Caco-2 (cell line): ENCODE measurements at regions not wholly inside any gene's neighbourhood (a gene's known extent, or its start where the extent isn't known, plus 50 kb on each side); places are given as distances from the start of the nearest gene placed in this dataset.

Source experiments
- BruUV-seq: library from RNA; stranded (reverse); fragments of 400-500 nt; replicated peaks from 2 replicates; lab custom pipeline; 2021; lab: Mats Ljungman, UMichigan
- CTCF ChIA-PET: fragments of 300-600 bp; sonication (Branson Sonifier 250); formaldehyde crosslinking; loops from one replicate; lab custom pipeline; 2022; ENCODE audit warnings: antibody characterized with exemption; lab: Charles Lee
- POLR2A ChIA-PET: fragments of 300-600 bp; sonication (Branson Sonifier 250); formaldehyde crosslinking; loops from one replicate; lab custom pipeline; 2022; ENCODE audit warnings: antibody characterized with exemption; lab: Charles Lee
- DNase-seq, 2 experiments: peaks; one replicate each; pipeline versions ENCODE4 v3.0.0 to v3.0.0-alpha.2; 2020 to 2022
- H3K27me3 ChIP-seq: replicated peaks from 2 replicates; pipeline ENCODE4 v1.6.0; 2011; ENCODE audit warnings: low read length; ENCODE audit not compliant: control insufficient read depth, insufficient read depth
- H3K36me3 ChIP-seq: 2 replicates; pipeline ENCODE4 v1.5.1; 2011; ENCODE audit warnings: low read length; ENCODE audit not compliant: control insufficient read depth, insufficient read depth
- H3K4me1 ChIP-seq: fragments of 250-450 bp; sonication (Bioruptor Pico); 2 replicates; pipeline ENCODE4 v1.5.1; 2020; ENCODE audit warnings: mild to moderate bottlenecking
- H3K4me3 ChIP-seq: 2 replicates; pipeline ENCODE4 v1.5.1; 2011; ENCODE audit warnings: low read depth, mild to moderate bottlenecking, control low read depth, low read length
- H3K9me3 ChIP-seq: fragments of 250-450 bp; sonication (Bioruptor Pico); 2 replicates; pipeline ENCODE4 v1.5.1; 2020; ENCODE audit warnings: mild to moderate bottlenecking, moderate library complexity
- H3K27ac Mint-ChIP-seq: one replicate; pipeline ENCODE4 v1.8.0; 2022; ENCODE audit warnings: mixed read lengths; ENCODE audit not compliant: unreplicated experiment
- H3K27me3 Mint-ChIP-seq: one replicate; pipeline ENCODE4 v1.8.0; 2022; ENCODE audit warnings: mixed read lengths; ENCODE audit not compliant: insufficient read depth, unreplicated experiment
- H3K36me3 Mint-ChIP-seq: one replicate; pipeline ENCODE4 v1.8.0; 2022; ENCODE audit warnings: mild to moderate bottlenecking, mixed read lengths; ENCODE audit not compliant: insufficient read depth, unreplicated experiment
- H3K4me1 Mint-ChIP-seq: one replicate; pipeline ENCODE4 v1.8.0; 2022; ENCODE audit warnings: low read depth, mixed read lengths; ENCODE audit not compliant: unreplicated experiment
- H3K4me3 Mint-ChIP-seq: one replicate; pipeline ENCODE4 v1.8.0; 2022; ENCODE audit warnings: mild to moderate bottlenecking, moderate library complexity, mixed read lengths; ENCODE audit not compliant: unreplicated experiment
- H3K9me3 Mint-ChIP-seq: one replicate; pipeline ENCODE4 v1.8.0; 2022; ENCODE audit warnings: mixed read lengths; ENCODE audit not compliant: unreplicated experiment
- intact Hi-C: fragments of 100-400 bp; cut with micrococcal nuclease; formaldehyde crosslinking; loops from one replicate; pipeline ENCODE4 v1.10.0; 2022; ENCODE audit not compliant: unreplicated experiment
- TF ChIP-seq, protein P1 (sequence below), 2 experiments: fragments of 200-600 bp in 1 of 2; IDR thresholded peaks; 1 replicate in 1 of 2; 2 replicates in 1 of 2; pipeline versions ENCODE4 v1.5.1 to v1.8.0; 2011 to 2022; ENCODE audit warnings: antibody characterized with exemption in 1 of 2, control low read depth in 1 of 2, inconsistent platforms in 1 of 2, low read depth in 1 of 2, low read length in 1 of 2, mild to moderate bottlenecking in 1 of 2, moderate library complexity in 1 of 2; ENCODE audit not compliant: insufficient read depth in 1 of 2, severe bottlenecking in 1 of 2, unreplicated experiment in 1 of 2

GRCh38 chrX:125175991-125176584, 143.6 kb upstream of the TEX13C start:
- Mint-ChIP-seq H3K36me3 (no peaks in the 10 kb centered on the region), H3K4me3 (no peak overlapping the region), H3K4me1 (no peaks in the 10 kb centered on the region), H3K27ac (no peak overlapping the region), H3K27me3 (no peaks in the 10 kb centered on the region), H3K9me3 (no peaks in the 10 kb centered on the region)
- no peaks in the 10 kb centered on the region for H3K27me3 ChIP-seq
- CTCF ChIA-PET: no interaction called here
- H3K4me3 ChIP-seq: no peak overlapping the region
- no peak for DNase-seq
- no TSS peak for BruUV-seq
- TF ChIP-seq, protein P1, sequence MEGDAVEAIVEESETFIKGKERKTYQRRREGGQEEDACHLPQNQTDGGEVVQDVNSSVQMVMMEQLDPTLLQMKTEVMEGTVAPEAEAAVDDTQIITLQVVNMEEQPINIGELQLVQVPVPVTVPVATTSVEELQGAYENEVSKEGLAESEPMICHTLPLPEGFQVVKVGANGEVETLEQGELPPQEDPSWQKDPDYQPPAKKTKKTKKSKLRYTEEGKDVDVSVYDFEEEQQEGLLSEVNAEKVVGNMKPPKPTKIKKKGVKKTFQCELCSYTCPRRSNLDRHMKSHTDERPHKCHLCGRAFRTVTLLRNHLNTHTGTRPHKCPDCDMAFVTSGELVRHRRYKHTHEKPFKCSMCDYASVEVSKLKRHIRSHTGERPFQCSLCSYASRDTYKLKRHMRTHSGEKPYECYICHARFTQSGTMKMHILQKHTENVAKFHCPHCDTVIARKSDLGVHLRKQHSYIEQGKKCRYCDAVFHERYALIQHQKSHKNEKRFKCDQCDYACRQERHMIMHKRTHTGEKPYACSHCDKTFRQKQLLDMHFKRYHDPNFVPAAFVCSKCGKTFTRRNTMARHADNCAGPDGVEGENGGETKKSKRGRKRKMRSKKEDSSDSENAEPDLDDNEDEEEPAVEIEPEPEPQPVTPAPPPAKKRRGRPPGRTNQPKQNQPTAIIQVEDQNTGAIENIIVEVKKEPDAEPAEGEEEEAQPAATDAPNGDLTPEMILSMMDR (IDR thresholded peaks at IDR 0.05; ENCODE audit: insufficient read depth in 1 of 2, low read depth in 1 of 2, low read length in 1 of 2, severe bottlenecking in 1 of 2, unreplicated experiment in 1 of 2): no peak
- POLR2A ChIA-PET: no interaction called here
- H3K9me3 ChIP-seq: no peaks in the 10 kb centered on the region
- no peaks in the 10 kb centered on the region for H3K4me1 ChIP-seq
- H3K36me3 ChIP-seq: no peaks in the 10 kb centered on the region
- intact Hi-C loops: no loop called here

DNA sequence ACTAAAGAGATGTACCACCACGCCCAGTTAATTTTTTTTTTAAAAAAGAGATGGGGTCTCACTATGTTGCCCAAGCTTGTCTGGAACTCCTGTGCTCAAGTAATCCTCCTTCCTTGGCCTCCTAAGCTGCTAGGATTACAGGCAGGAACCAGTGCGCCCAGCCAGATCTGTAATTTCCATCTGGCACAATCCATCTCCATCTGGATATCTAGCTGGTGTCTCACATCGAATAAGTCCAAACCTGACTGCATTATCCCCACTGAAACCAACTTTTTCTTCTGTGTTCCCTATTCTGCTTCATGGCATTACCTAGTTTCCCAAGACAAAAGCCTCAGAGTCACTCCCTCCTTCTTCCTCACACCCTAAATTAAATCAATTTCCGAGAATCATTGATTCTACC, 125.8 kb upstream of the TEX13C start:
- H3K27me3 ChIP-seq: no peaks in the 10 kb centered on the region
- H3K9me3 ChIP-seq: no peaks in the 10 kb centered on the region
- no peak overlapping the region for H3K4me3 Mint-ChIP-seq
- TF ChIP-seq, protein P1 (IDR thresholded peaks at IDR 0.05; ENCODE audit: insufficient read depth in 1 of 2, low read depth in 1 of 2, low read length in 1 of 2, severe bottlenecking in 1 of 2, unreplicated experiment in 1 of 2): no peak
- H3K27ac Mint-ChIP-seq: no peak overlapping the region
- H3K9me3 Mint-ChIP-seq: no peaks in the 10 kb centered on the region
- no peak for DNase-seq
- no peak overlapping the region for H3K4me3 ChIP-seq
- H3K4me1 ChIP-seq: no peaks in the 10 kb centered on the region
- BruUV-seq: no TSS peak
- intact Hi-C loops: no loop called here
- H3K4me1 Mint-ChIP-seq: no peaks in the 10 kb centered on the region
- H3K36me3 ChIP-seq: no peaks in the 10 kb centered on the region
- no peaks in the 10 kb centered on the region for H3K36me3 Mint-ChIP-seq
- ChIA-PET CTCF (no interaction called here), POLR2A (no interaction called here)
- H3K27me3 Mint-ChIP-seq: no peaks in the 10 kb centered on the region

DNA sequence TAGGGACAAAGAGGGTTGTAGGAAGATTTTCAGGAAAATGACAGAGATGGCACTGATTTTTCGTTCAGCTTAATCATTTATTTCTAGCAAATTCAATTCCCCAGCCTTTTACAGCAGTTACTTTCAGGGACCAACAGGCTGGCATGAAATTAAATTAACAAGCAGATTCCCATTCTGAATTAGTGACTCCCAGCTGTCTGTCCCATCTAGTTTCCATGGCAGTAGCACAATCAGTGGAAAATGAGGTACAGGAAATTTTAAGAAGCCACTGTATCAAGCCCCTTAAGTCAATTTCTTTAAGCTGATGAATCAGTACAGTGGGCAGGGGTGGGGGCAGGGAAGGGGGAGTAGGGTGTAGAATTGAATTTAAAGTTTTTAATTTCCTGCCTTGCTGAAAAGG, 121.1 kb upstream of the TEX13C start:
- no peak overlapping the region for H3K4me3 Mint-ChIP-seq

More for the DNA sequence above, 121.1 kb upstream of the TEX13C start:
- no peaks in the 10 kb centered on the region for H3K9me3 Mint-ChIP-seq
- Histone ChIP-seq H3K9me3 (no peaks in the 10 kb centered on the region), H3K36me3 (no peaks in the 10 kb centered on the region), H3K4me3 (no peak overlapping the region), H3K27me3 (no peaks in the 10 kb centered on the region), H3K4me1 (no peaks in the 10 kb centered on the region)
- intact Hi-C loops: no loop called here
- ChIA-PET CTCF (no interaction called here), POLR2A (no interaction called here)
- H3K4me1 Mint-ChIP-seq: no peaks in the 10 kb centered on the region
- no peak for DNase-seq
- no peaks in the 10 kb centered on the region for H3K36me3 Mint-ChIP-seq
- H3K27me3 Mint-ChIP-seq: no peaks in the 10 kb centered on the region
- BruUV-seq: no TSS peak
- TF ChIP-seq, protein P1 (IDR thresholded peaks at IDR 0.05; ENCODE audit: insufficient read depth in 1 of 2, low read depth in 1 of 2, low read length in 1 of 2, severe bottlenecking in 1 of 2, unreplicated experiment in 1 of 2): no peak
- H3K27ac Mint-ChIP-seq: no peak overlapping the region
